Thoracic aorta (tissue), 2 donors: ENCODE measurements at regions not wholly inside any gene's neighbourhood (a gene's known extent, or its start where the extent isn't known, plus 50 kb on each side); places are given as distances from the start of the nearest gene placed in this dataset.

ENCODE experiments used
- ATAC-seq: fragments of 150-250 bp; one replicate; pipeline ENCODE4 v1.8.0; 2017; ENCODE audit warnings: low read depth; ENCODE audit not compliant: insufficient number of reproducible peaks, low FRiP score
- DNase-seq: peaks from one replicate; pipeline ENCODE4 v3.0.0-alpha.2; 2020; ENCODE audit warnings: low spot score
- H3K27ac ChIP-seq, 2 donors: fragments of 200-600 bp; sonication (generic); 1 replicate in 1 of 2; 2 replicates in 1 of 2; pipeline ENCODE4 v1.5.1; 2016; ENCODE audit warnings: mild to moderate bottlenecking in 2 of 2, moderate library complexity in 2 of 2
- H3K27me3 ChIP-seq: fragments of 200-600 bp; sonication (generic); replicated peaks from 2 replicates; pipeline ENCODE4 v1.6.0; 2016; ENCODE audit warnings: mild to moderate bottlenecking; ENCODE audit not compliant: insufficient read depth
- H3K36me3 ChIP-seq: fragments of 200-600 bp; sonication (generic); one replicate; pipeline ENCODE4 v1.5.1; 2016
- H3K4me1 ChIP-seq, 2 donors: fragments of 200-600 bp; sonication (generic); 1 replicate in 1 of 2; 2 replicates in 1 of 2; pipeline versions ENCODE4 v1.5.1 to v1.6.0; 2016; ENCODE audit warnings: low read depth in 2 of 2, mild to moderate bottlenecking in 1 of 2; ENCODE audit not compliant: control insufficient read depth in 1 of 2
- H3K4me3 ChIP-seq: fragments of 200-600 bp; sonication (generic); 2 replicates; pipeline ENCODE4 v1.5.1; 2016; ENCODE audit warnings: mild to moderate bottlenecking
- H3K9me3 ChIP-seq: fragments of 200-600 bp; sonication (generic); 2 replicates; pipeline ENCODE4 v1.5.1; 2016
- CTCF ChIP-seq: fragments of 200-600 bp; sonication (generic); IDR thresholded peaks from one replicate; pipeline ENCODE4 v1.5.1; 2019; ENCODE audit warnings: antibody characterized with exemption

DNA sequence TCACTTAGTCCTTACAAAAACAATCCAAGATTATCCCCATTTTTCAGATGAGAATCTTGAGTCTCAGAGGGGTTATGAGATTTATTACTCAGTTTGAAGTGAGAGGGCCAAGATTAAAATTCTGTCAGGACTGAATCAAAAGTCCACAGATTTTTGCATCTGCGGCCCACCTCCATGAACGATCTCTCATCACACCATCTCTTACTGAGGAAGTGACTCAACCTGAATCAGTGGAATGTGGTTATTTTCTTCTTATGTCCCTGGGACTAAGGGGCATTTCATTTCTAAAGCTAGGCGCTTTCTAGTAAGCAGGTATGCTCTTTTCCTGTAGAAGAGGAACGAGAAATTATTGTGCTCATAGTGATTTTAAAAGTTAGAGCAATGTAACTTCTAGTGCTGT lies 360.3 kb upstream of the SPHKAP start:
- no peak for ATAC-seq
- H3K27ac ChIP-seq: no peak overlapping the region
- no peak overlapping the region for H3K4me3 ChIP-seq
- H3K4me1 ChIP-seq: no peaks in the 10 kb centered on the region
- DNase-seq: no peak
- H3K36me3 ChIP-seq: no peaks in the 10 kb centered on the region
- TF ChIP-seq CTCF: no peak
- no peaks in the 10 kb centered on the region for H3K9me3 ChIP-seq
- H3K27me3 ChIP-seq: no peaks in the 10 kb centered on the region

- H3K27me3 ChIP-seq: no peaks in the 10 kb centered on the region
- ATAC-seq: no peak
Observed at GRCh38 chr2:228540976-228541375, 359.5 kb upstream of the SPHKAP start.

GRCh38 chr2:228535396-228535795 lies 353.9 kb upstream of the SPHKAP start:
- H3K27ac ChIP-seq: no peak overlapping the region
- no peak overlapping the region for H3K4me3 ChIP-seq
- no peak for ATAC-seq
- peaks cover 2% of the 10 kb centered on the region for H3K9me3 ChIP-seq
- no peaks in the 10 kb centered on the region for H3K4me1 ChIP-seq
- no peaks in the 10 kb centered on the region for H3K36me3 ChIP-seq
- no peaks in the 10 kb centered on the region for H3K27me3 ChIP-seq
- no peak for TF ChIP-seq CTCF
- no peak for DNase-seq

More at GRCh38 chr2:228540976-228541375, 359.5 kb upstream of the SPHKAP start:
- H3K36me3 ChIP-seq: no peaks in the 10 kb centered on the region
- no peak overlapping the region for H3K4me3 ChIP-seq
- DNase-seq: no peak
- no peak for TF ChIP-seq CTCF
- no peak overlapping the region for H3K27ac ChIP-seq
- no peaks in the 10 kb centered on the region for H3K9me3 ChIP-seq
- no peaks in the 10 kb centered on the region for H3K4me1 ChIP-seq

GRCh38 chr2:228533156-228533555 lies 351.7 kb upstream of the SPHKAP start:
- ATAC-seq: no peak
- H3K4me3 ChIP-seq: no peak overlapping the region

GRCh38 chr2:228532233-228532632 lies 350.7 kb upstream of the SPHKAP start:
- H3K9me3 ChIP-seq: peaks cover 2% of the 10 kb centered on the region
- no peaks in the 10 kb centered on the region for H3K4me1 ChIP-seq
- H3K36me3 ChIP-seq: no peaks in the 10 kb centered on the region
- ATAC-seq (no peak), DNase-seq (no peak)
- no peaks in the 10 kb centered on the region for H3K27me3 ChIP-seq
- no peak overlapping the region for H3K27ac ChIP-seq
- no peak for TF ChIP-seq CTCF
- no peak overlapping the region for H3K4me3 ChIP-seq

More at GRCh38 chr2:228533156-228533555, 351.7 kb upstream of the SPHKAP start:
- no peak for TF ChIP-seq CTCF
- DNase-seq: no peak
- H3K27ac ChIP-seq: no peak overlapping the region
- no peaks in the 10 kb centered on the region for H3K36me3 ChIP-seq
- H3K27me3 ChIP-seq: no peaks in the 10 kb centered on the region
- peaks cover 2% of the 10 kb centered on the region for H3K9me3 ChIP-seq
- H3K4me1 ChIP-seq: no peaks in the 10 kb centered on the region
